D341Med (cell line): ENCODE measurements at regions not wholly inside any gene's neighbourhood (a gene's known extent, or its start where the extent isn't known, plus 50 kb on each side); places are given as distances from the start of the nearest gene placed in this dataset.

Experiments used
- DNase-seq: peaks from one replicate; pipeline ENCODE4 v3.0.0; 2012; ENCODE audit warnings: low spot score

- DNase-seq = no peak
Measured at GRCh38 chr12:90028635-90029051, 320.0 kb upstream of the ATP2B1 start.

DNA sequence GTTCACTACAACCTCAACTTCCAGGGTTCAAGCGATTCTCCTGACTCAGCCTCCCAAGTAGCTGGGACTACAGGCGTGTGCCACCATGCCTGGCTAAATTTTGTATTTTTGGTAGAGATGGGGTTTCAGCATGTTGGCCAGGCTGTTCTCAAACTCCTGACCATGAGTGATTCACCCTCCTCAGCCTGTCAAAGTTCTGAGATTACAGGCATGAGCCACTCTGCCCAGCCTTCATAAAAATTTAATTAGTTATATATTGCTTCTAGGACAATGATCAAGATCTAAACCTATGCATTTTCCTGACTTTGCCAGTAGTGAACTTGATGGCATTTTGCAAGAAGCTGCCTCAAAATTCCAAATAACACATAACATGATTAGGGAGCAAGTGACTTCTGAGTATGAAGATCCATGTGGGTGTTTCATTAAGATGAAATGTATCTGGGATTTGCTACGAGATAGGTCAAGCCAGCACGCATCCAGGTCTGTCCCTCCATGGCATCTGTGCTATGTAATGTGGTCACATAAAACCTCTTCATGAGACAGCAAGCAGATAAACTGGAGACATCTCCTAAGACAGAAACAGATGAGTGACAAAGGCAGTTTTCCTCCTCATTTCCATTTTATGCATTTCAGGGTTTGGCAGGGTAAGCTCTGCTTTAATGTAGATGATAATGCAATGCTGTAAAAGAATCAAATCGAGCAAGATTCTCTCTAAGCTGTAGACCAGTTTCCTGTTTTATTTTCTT is 319.4 kb upstream of the ATP2B1 start:
- no peak for DNase-seq

DNA sequence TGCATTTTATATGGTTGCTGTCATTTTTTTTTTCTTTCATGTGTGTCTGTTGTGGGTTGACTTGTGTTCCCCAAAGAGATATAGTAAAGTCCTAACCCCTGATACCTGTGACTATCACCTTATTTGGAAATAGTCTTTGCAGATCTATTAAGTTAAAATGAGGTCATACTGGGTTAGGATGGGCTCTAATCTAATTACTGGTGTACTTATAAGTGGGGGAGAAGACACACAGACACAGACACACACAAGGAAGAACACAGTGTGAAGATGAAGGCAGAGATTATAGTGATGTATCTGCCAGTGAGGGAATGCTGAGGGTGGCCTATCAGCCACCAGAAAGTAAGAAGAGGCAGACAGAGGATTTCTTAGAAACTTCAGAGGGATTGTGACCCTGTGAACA is 318.4 kb upstream of the ATP2B1 start:
- DNase-seq = no peak

GRCh38 chr12:90026516-90026915 is 317.9 kb upstream of the ATP2B1 start:
- DNase-seq = no peak

DNA sequence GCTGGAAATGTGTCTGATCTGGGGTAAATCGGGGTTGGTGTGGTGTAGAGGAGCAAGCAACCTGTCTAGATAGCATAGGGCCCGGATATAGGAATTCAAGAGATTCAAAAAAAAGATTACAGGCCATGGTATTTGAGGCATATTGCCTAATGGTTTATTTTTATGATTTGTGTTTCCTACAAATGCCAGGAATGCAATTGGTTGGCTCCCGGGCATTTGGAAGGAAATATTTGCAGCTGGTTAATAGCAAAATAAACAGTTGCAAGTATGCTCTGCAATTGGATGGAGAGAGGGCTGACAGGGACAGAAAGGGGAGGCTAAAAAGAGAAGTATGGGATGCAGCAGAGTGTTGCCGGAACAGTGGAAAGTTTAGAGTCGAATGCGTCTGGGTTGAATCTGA is 315.6 kb upstream of the ATP2B1 start:
- DNase-seq = no peak

DNA sequence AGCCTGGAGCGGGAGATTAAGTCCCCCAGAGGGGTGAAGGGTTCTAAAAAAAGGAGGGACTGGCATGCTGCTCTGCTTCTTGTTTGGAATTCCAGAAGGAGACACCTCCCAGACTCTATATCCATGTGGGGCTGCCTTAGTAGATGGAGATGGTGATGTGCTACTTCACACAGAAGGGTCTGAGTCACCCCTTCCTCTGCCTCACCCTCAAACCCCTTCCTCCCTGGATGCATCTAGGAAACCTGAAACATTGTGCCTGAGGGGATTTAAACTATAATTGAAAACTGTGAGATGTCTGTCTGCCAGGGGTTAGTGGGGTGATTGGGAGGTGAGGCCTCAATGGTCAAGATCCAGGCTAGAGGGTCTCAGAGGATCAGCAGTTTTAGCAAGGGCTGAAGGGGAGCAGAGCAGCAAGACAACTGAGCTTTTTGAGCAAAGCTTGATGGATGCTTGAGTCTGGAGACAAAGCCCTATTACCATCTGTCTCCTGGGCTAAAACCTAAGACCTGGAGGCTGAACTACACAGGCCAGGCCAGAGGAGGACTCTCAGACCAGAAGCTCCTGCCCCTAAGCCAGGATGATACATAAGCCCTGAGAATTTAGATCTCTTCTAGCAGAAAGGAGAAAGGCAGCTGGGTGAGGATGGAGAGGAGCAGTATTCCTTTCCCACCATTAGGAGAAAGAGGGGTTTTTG is 314.7 kb upstream of the ATP2B1 start:
- DNase-seq = no peak

GRCh38 chr12:90021795-90022440 is 313.3 kb upstream of the ATP2B1 start:
- no peak for DNase-seq

- DNase-seq = no peak
Measured at GRCh38 chr12:90020881-90021280, 312.2 kb upstream of the ATP2B1 start.

DNA sequence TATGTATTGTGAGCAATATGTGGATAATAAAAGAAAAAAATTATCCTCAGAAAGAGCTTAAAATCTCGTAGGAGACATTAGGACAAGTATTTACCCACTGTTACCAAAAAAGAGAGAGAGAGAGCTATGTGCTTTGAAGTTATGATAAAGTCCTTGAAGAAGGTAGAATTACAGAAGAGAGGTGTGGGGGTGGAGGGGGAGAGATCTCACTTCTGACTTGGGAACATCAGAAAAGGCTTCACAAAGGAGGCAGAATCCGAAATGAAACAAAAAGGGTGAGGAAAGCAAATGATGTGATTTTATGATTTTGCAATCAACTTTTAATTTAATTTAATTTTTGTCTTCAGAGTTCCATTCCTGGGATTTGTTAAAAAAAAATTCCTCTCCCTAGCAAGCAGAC is 311.8 kb upstream of the ATP2B1 start:
- DNase-seq = no peak

- DNase-seq = no peak
Measured at GRCh38 chr12:90020014-90020413, 311.4 kb upstream of the ATP2B1 start.

DNA sequence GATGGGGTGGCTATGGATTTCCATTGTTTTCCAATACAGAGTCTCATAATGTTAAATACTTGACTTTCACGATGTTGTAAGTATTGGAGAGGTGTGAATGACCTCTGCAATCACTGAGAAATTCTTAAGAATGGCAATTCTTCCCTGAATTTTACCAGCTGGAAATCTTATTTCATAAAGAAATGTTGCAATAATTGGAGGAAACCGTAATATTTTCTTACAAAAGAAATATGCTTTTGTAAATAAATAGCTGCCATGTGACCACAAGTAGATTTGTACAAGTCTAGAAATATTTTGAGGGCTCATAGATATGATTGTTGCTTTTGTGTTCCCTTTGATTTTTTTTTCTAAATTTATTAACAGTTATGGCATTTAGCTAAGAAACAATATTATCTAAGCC is 308.7 kb upstream of the ATP2B1 start:
- DNase-seq = no peak

- DNase-seq = no peak
Measured at GRCh38 chr12:90015228-90015627, 306.6 kb upstream of the ATP2B1 start.

- DNase-seq = peak; percentile 26
Measured at GRCh38 chr12:90013409-90013808, 304.8 kb upstream of the ATP2B1 start.

DNA sequence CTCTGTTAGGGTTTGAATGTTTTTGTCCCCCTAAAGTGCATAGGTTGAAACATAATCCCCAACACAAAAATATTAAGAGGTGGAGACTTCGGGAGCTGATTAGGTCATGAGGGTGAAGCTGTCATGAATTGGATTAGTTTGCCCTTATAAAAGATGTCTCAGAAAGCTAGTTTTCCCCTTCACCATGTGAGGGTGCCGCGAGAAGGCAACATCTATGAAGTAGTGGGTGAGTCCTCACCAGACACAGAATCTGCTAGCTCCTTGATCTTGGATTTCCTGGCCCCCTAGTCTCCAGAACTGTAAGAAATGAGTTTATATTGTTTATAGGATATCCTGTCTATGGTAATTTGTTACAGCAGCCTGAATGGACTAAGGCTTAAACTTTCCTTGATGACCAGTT is 301.5 kb upstream of the ATP2B1 start:
- DNase-seq = no peak

GRCh38 chr12:90008277-90008676 is 299.6 kb upstream of the ATP2B1 start:
- DNase-seq = no peak

GRCh38 chr12:90004319-90005074 is 295.9 kb upstream of the ATP2B1 start:
- DNase-seq = no peak

GRCh38 chr12:90003688-90004087 is 295.1 kb upstream of the ATP2B1 start:
- no peak for DNase-seq

- no peak for DNase-seq
Measured at GRCh38 chr12:90000721-90001120, 292.1 kb upstream of the ATP2B1 start.

DNA sequence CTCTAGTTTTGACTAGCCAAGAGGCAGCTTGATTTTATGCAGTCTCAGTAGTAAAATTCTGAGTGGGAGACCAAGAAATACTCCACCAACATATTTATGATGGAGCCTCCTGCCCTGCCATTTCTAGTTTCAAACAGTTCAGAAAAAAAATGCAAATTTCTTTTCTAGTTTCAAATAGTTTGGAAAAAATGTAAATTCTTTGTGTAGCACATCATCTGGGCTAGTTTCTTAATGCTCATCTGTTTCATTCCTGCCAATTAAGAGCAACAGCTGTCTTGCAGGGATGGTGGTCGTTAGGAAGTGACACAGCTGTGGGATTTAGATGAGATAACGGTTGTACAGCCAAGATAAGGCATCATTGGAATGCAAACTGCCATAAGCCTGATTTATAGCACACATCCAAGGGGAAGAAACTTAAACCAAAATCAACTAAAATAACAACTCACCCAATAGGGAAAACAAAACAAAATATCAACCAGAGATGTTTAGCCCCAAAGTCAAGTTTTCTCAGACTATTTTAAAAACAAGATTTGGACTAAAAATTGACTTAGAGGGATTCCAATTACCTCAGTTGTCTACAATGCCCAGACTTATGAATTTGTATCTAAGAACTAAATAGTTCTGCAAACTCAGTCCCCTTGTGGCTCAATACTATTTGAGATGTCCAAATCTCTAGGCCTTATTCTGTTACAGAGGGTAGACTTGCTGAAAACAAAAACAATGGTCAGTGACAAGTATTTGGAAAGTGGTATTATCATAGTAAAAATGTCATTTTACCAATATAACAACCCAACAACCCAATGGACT is 291.3 kb upstream of the ATP2B1 start:
- no peak for DNase-seq

GRCh38 chr12:89995870-89996269 is 287.2 kb upstream of the ATP2B1 start:
- DNase-seq = no peak

DNA sequence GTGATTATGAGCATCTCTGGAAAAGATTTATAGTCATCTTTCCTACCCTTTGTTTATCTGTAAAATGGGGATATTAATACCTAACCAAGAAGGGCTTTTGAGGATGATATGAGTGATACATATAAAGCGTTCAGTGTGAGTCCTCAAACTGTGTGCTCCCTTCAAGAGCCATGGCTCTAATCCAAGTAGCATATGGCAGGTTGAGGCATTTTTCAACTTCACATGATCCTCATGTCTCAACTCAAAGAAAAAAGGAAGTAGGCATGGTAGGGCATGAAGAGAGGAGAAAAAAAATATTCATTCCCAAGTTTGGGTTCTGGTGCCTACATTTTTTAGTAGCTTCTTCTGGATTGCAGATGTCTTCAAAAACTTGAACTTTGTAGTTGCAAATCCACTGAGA is 286.3 kb upstream of the ATP2B1 start:
- no peak for DNase-seq

- no peak for DNase-seq
Measured at GRCh38 chr12:89993632-89994031, 285.0 kb upstream of the ATP2B1 start.
